ENCODE measurements at regions not wholly inside any gene's neighbourhood (a gene's known extent, or its start where the extent isn't known, plus 50 kb on each side); places are given as distances from the start of the nearest gene placed in this dataset.

DNA sequence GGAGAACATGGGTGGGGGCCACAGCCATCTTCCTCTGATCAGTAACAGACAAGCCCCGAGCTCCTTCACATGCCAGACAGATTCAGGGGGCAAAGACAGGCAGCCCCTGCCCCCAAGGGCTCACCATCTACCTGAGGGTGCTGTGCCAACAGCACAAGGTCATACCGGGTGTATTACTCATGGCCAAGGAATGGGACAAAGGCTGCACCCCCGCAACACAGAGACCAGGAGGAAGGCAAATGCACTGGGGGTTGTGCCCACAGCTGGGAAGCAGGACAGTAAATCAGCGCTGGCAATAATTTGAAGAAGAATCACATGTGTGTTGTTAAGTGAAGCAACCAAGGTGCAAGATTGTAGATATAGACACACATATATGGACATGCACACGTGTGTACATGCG is 137.1 kb downstream of the C16orf95 start:
- TF ChIP-seq, protein P1, sequence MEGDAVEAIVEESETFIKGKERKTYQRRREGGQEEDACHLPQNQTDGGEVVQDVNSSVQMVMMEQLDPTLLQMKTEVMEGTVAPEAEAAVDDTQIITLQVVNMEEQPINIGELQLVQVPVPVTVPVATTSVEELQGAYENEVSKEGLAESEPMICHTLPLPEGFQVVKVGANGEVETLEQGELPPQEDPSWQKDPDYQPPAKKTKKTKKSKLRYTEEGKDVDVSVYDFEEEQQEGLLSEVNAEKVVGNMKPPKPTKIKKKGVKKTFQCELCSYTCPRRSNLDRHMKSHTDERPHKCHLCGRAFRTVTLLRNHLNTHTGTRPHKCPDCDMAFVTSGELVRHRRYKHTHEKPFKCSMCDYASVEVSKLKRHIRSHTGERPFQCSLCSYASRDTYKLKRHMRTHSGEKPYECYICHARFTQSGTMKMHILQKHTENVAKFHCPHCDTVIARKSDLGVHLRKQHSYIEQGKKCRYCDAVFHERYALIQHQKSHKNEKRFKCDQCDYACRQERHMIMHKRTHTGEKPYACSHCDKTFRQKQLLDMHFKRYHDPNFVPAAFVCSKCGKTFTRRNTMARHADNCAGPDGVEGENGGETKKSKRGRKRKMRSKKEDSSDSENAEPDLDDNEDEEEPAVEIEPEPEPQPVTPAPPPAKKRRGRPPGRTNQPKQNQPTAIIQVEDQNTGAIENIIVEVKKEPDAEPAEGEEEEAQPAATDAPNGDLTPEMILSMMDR (conservative IDR thresholded peaks at IDR 0.05; ENCODE audit: low read depth, low read length): no peak
- no peak for TF ChIP-seq EZH2 (IDR thresholded peaks at IDR 0.05; ENCODE audit: borderline replicate concordance, low read depth, low read length, poor library complexity, severe bottlenecking)
